ENCODE measurements at regions not wholly inside any gene's neighbourhood (a gene's known extent, or its start where the extent isn't known, plus 50 kb on each side); places are given as distances from the start of the nearest gene placed in this dataset.

GRCh38 chr2:184030245-184030644 is 568.1 kb upstream of the ZNF804A start:
- Histone ChIP-seq H3K27ac (no peak overlapping the region), H3K9me3 (no peaks in the 10 kb centered on the region), H3K27me3 (no peaks in the 10 kb centered on the region), H3K36me3 (no peaks in the 10 kb centered on the region), H3K4me3 (no peak overlapping the region), H3K4me1 (no peaks in the 10 kb centered on the region)
- intact Hi-C loops (cut with DNase I; ENCODE audit: low total_unique reads) = no loop called here
- DNase-seq = no peak
- no peak for TF ChIP-seq CTCF (IDR thresholded peaks at IDR 0.05)

- Histone ChIP-seq H3K36me3 (no peaks in the 10 kb centered on the region), H3K9me3 (no peaks in the 10 kb centered on the region), H3K4me3 (no peak overlapping the region), H3K27ac (no peak overlapping the region), H3K4me1 (no peaks in the 10 kb centered on the region), H3K27me3 (no peaks in the 10 kb centered on the region)
- intact Hi-C loops (cut with DNase I; ENCODE audit: low total_unique reads) = no loop called here
- DNase-seq = no peak
- no peak for TF ChIP-seq CTCF (IDR thresholded peaks at IDR 0.05)
Measured at GRCh38 chr2:184030989-184031388, 567.3 kb upstream of the ZNF804A start.

- DNase-seq = no peak
- H3K27ac ChIP-seq = no peak overlapping the region
Measured at GRCh38 chr2:184031402-184032147, 566.8 kb upstream of the ZNF804A start.

GRCh38 chr2:184032983-184033382 is 565.3 kb upstream of the ZNF804A start:
- no peaks in the 10 kb centered on the region for H3K9me3 ChIP-seq
- DNase-seq = no peak
- intact Hi-C loops (cut with DNase I; ENCODE audit: low total_unique reads) = no loop called here
- no peak for TF ChIP-seq CTCF (IDR thresholded peaks at IDR 0.05)
- no peaks in the 10 kb centered on the region for H3K27me3 ChIP-seq
- no peak overlapping the region for H3K4me3 ChIP-seq
- no peaks in the 10 kb centered on the region for H3K36me3 ChIP-seq
- H3K4me1 ChIP-seq = no peaks in the 10 kb centered on the region
- H3K27ac ChIP-seq = no peak overlapping the region

More at GRCh38 chr2:184031402-184032147, 566.8 kb upstream of the ZNF804A start:
- Histone ChIP-seq H3K36me3 (no peaks in the 10 kb centered on the region), H3K27me3 (no peaks in the 10 kb centered on the region), H3K4me1 (no peaks in the 10 kb centered on the region), H3K9me3 (no peaks in the 10 kb centered on the region), H3K4me3 (no peak overlapping the region)
- TF ChIP-seq CTCF (IDR thresholded peaks at IDR 0.05) = no peak
- intact Hi-C loops (cut with DNase I; ENCODE audit: low total_unique reads) = no loop called here

- TF ChIP-seq CTCF (IDR thresholded peaks at IDR 0.05) = no peak
- Histone ChIP-seq H3K4me3 (no peak overlapping the region), H3K4me1 (peaks cover 0 to 6% (median 0%) of the 10 kb centered on the region in 4 donors), H3K9me3 (no peaks in the 10 kb centered on the region), H3K27ac (no peak overlapping the region), H3K36me3 (no peaks in the 10 kb centered on the region), H3K27me3 (no peaks in the 10 kb centered on the region)
- DNase-seq = no peak
- intact Hi-C loops (cut with DNase I; ENCODE audit: low total_unique reads) = no loop called here
Measured at GRCh38 chr2:184037273-184037672, 561.1 kb upstream of the ZNF804A start.

All from tibial artery (tissue), 4 donors.